HCT116 (cell line): ENCODE measurements at regions not wholly inside any gene's neighbourhood (a gene's known extent, or its start where the extent isn't known, plus 50 kb on each side); places are given as distances from the start of the nearest gene placed in this dataset.
A peak's percentile ranks its signal among the peaks of the same experiment; 100 is the strongest.

ENCODE experiments used
- ATAC-seq: fragments of 200-7000 bp; cut with Tn5 transposase; 2 replicates; pipeline ENCODE4 v1.9.1; 2020; ENCODE audit warnings: mild to moderate bottlenecking, moderate library complexity
- BruUV-seq: library from RNA; stranded (reverse); fragments of 400-500 nt; replicated peaks from 2 replicates; lab custom pipeline; 2021; lab: Mats Ljungman, UMichigan
- CTCF ChIA-PET: fragments of 300-600 bp; sonication (Branson Sonifier 250); formaldehyde crosslinking; loops from one replicate; lab custom pipeline; 2021; ENCODE audit warnings: antibody characterized with exemption; lab: Charles Lee
- POLR2A ChIA-PET: fragments of 300-600, 350-600 bp; sonication (Branson Sonifier 250); formaldehyde crosslinking; loops from one replicate; lab custom pipeline; 2021; ENCODE audit warnings: antibody characterized with exemption; lab: Charles Lee
- RAD21 ChIA-PET, 2 experiments: fragments of 300-600 bp; sonication (Branson Sonifier 250); formaldehyde crosslinking; loops; one replicate each; lab custom pipeline; 2023; ENCODE audit warnings: low total read pairs in 2 of 2; ENCODE audit not compliant: uncharacterized antibody in 2 of 2, unreplicated experiment in 2 of 2, low non-redundant PET in 1 of 2; lab: Charles Lee
- DNase-seq: peaks from one replicate; pipeline ENCODE4 v3.0.0-alpha.2; 2010; ENCODE audit warnings: low read depth, low spot score
- H2AFZ ChIP-seq: fragments of 200-600 bp; shearing (Covaris generic), sonication (generic); 2 replicates; pipeline ENCODE4 v1.6.1; 2017; ENCODE audit warnings: low read depth, mixed run types, mixed read lengths, antibody characterized with exemption, low read length; ENCODE audit not compliant: poor library complexity, severe bottlenecking
- H3K27ac ChIP-seq: 2 replicates; pipeline ENCODE4 v1.5.1; 2012; ENCODE audit warnings: low read depth, low read length
- H3K27me3 ChIP-seq: fragments of 200-600 bp; sonication (generic); 2 replicates; pipeline ENCODE4 v1.6.1; 2016; ENCODE audit warnings: mixed run types, low read length, mixed read lengths; ENCODE audit not compliant: insufficient read depth
- H3K36me3 ChIP-seq, 2 experiments: fragments of 200-500 bp in 1 of 2; fragments of 200-600 bp in 1 of 2; sonication (Bioruptor generic) in 1 of 2; sonication (generic) in 1 of 2; 2 replicates each; pipeline versions ENCODE4 v1.5.1 to v1.6.1; 2014 to 2016; ENCODE audit warnings: low read length in 2 of 2, inconsistent platforms in 1 of 2, mixed read lengths in 1 of 2, mixed run types in 1 of 2; ENCODE audit not compliant: insufficient read depth in 2 of 2, control insufficient read depth in 1 of 2
- H3K4me1 ChIP-seq, 2 experiments: fragments of 200-600 bp in 1 of 2; sonication (generic) in 1 of 2; 2 replicates each; pipeline versions ENCODE4 v1.5.1 to v1.6.1; 2012 to 2017; ENCODE audit warnings: low read length in 2 of 2, inconsistent platforms in 1 of 2, mild to moderate bottlenecking in 1 of 2, mixed read lengths in 1 of 2, mixed run types in 1 of 2, moderate library complexity in 1 of 2; ENCODE audit not compliant: insufficient read depth in 2 of 2, control insufficient read depth in 1 of 2
- H3K4me2 ChIP-seq: fragments of 200-600 bp; sonication (generic); 2 replicates; pipeline ENCODE4 v1.6.1; 2017; ENCODE audit warnings: mixed run types, low read length, mixed read lengths
- H3K4me3 ChIP-seq, 2 experiments: fragments of 200-600 bp in 1 of 2; sonication (generic) in 1 of 2; replicated peaks in 1 of 2; 2 replicates each; pipeline ENCODE4 v1.5.1; 2011 to 2016; ENCODE audit warnings: low read length in 2 of 2, control low read depth in 1 of 2, low read depth in 1 of 2, mild to moderate bottlenecking in 1 of 2, mixed read lengths in 1 of 2, mixed run types in 1 of 2
- H3K79me2 ChIP-seq: fragments of 200-600 bp; sonication (generic); 2 replicates; pipeline ENCODE4 v1.6.1; 2017; ENCODE audit warnings: mild to moderate bottlenecking, mixed run types, low read length, moderate library complexity, mixed read lengths; ENCODE audit not compliant: insufficient read depth
- H3K9ac ChIP-seq: fragments of 200-600 bp; sonication (generic); 2 replicates; pipeline ENCODE4 v1.6.1; 2016; ENCODE audit warnings: low read length, mixed read lengths
- H3K9me2 ChIP-seq: fragments of 200-600 bp; sonication (generic), shearing (Covaris generic); 2 replicates; pipeline ENCODE4 v1.6.1; 2017; ENCODE audit warnings: mixed run types, mild to moderate bottlenecking, moderate library complexity; ENCODE audit not compliant: insufficient read depth
- H3K9me3 ChIP-seq, 2 experiments: fragments of 200-500 bp in 1 of 2; fragments of 200-600 bp in 1 of 2; sonication (Bioruptor generic) in 1 of 2; sonication (generic) in 1 of 2; 2 replicates each; pipeline ENCODE4 v1.6.1; 2014 to 2017; ENCODE audit warnings: low read length in 2 of 2, mixed read lengths in 2 of 2, inconsistent platforms in 1 of 2, low read depth in 1 of 2, mild to moderate bottlenecking in 1 of 2, mixed run types in 1 of 2, moderate library complexity in 1 of 2; ENCODE audit not compliant: control insufficient read depth in 1 of 2, insufficient read depth in 1 of 2
- H4K20me1 ChIP-seq: fragments of 200-600 bp; sonication (generic), shearing (Covaris generic); 2 replicates; pipeline ENCODE4 v1.6.1; 2017; ENCODE audit warnings: mixed run types, mild to moderate bottlenecking, moderate library complexity; ENCODE audit not compliant: insufficient read depth
- CBX3 ChIP-seq: IDR thresholded peaks from 2 replicates; pipeline ENCODE4 v1.6.1; 2012; ENCODE audit warnings: low read depth
- CEBPB ChIP-seq: IDR thresholded peaks from 2 replicates; pipeline ENCODE4 v1.6.1; 2012; ENCODE audit warnings: low read depth
- EGR1 ChIP-seq: IDR thresholded peaks from 2 replicates; pipeline ENCODE4 v1.6.1; 2012; ENCODE audit warnings: low read depth
- EZH2 ChIP-seq: fragments of 200-600 bp; sonication (generic); IDR thresholded peaks from 2 replicates; pipeline ENCODE4 v1.6.1; 2017; ENCODE audit warnings: antibody characterized with exemption, mixed run types
- EZH2phosphoT487 ChIP-seq: fragments of 200-600 bp; IDR thresholded peaks from 2 replicates; pipeline ENCODE4 v1.6.1; 2018; ENCODE audit warnings: antibody characterized with exemption, borderline replicate concordance
- JUND ChIP-seq: IDR thresholded peaks from 2 replicates; pipeline ENCODE4 v1.6.1; 2012
- POLR2A ChIP-seq: IDR thresholded peaks from 2 replicates; pipeline ENCODE4 v1.7.0; 2011; ENCODE audit warnings: borderline replicate concordance; ENCODE audit not compliant: insufficient read depth, insufficient read length; ENCODE audit errors: extremely low read depth
- POLR2AphosphoS5 ChIP-seq: IDR thresholded peaks from 2 replicates; pipeline ENCODE4 v1.6.1; 2011; ENCODE audit warnings: mild to moderate bottlenecking, low read depth, low read length, moderate library complexity
- RAD21 ChIP-seq: IDR thresholded peaks from 2 replicates; pipeline ENCODE4 v1.6.1; 2012; ENCODE audit warnings: low read depth, mild to moderate bottlenecking
- SIN3A ChIP-seq: IDR thresholded peaks from 2 replicates; pipeline ENCODE4 v1.6.1; 2012; ENCODE audit warnings: low read depth
- TCF7L2 ChIP-seq: IDR thresholded peaks from 2 replicates; pipeline ENCODE4 v1.7.0; 2011; ENCODE audit warnings: borderline replicate concordance, inconsistent platforms; ENCODE audit not compliant: insufficient read depth, insufficient read length; ENCODE audit errors: extremely low read depth
- ZFX ChIP-seq: fragments of 450-650 bp; IDR thresholded peaks from 2 replicates; pipeline ENCODE4 v1.6.1; 2017
- ZNF274 ChIP-seq: fragments of 200-500 bp; sonication (Bioruptor generic); IDR thresholded peaks from 2 replicates; pipeline ENCODE4 v1.6.1; 2014; ENCODE audit warnings: mild to moderate bottlenecking, low read depth, low read length, inconsistent platforms
- intact Hi-C: fragments of 100-400 bp; cut with micrococcal nuclease; formaldehyde crosslinking; loops from 2 replicates; pipeline ENCODE4 v1.10.0; 2022
- TF ChIP-seq, protein P1 (sequence below): IDR thresholded peaks from 2 replicates; pipeline ENCODE4 v1.6.1; 2012; ENCODE audit warnings: low read depth
- TF ChIP-seq, protein P2 (sequence below): IDR thresholded peaks from 2 replicates; pipeline ENCODE4 v1.6.1; 2011; ENCODE audit warnings: mild to moderate bottlenecking, low read length, moderate library complexity; ENCODE audit not compliant: insufficient replicate concordance; ENCODE audit errors: extremely low read depth
- TF ChIP-seq, protein P3 (sequence below): IDR thresholded peaks from 2 replicates; pipeline ENCODE4 v1.6.1; 2012

DNA sequence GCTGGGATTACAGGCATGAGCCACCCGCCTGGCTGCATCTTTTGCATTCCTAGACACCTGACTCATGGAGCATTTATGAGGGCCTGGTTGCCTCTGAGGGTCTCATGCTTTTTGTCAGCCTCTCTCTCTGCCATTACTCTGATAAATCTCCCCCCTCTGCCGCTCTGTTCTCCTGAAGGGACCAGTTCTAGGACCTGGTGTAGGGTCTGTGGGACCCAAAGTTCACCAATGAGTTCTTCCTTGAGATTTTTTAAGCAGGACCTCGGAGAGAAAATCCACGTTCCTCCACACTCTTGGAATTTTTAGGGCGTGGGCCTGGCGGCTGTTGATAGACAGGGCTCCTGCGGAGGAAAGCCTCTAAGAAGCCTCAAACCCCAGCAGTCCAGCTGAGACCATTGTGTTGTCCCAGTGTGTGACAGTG lies 91.9 kb upstream of the ERRFI1 start:
- Histone ChIP-seq H3K9me2 (no peaks in the 10 kb centered on the region), H3K9ac (peak overlapping the region; percentile 61), H3K79me2 (no peaks in the 10 kb centered on the region), H3K27ac (peak overlapping the region; percentile 99), H3K27me3 (no peaks in the 10 kb centered on the region), H2AFZ (no peak overlapping the region), H3K4me3 (peak overlapping the region in 1 of 2 experiments; percentile 17; a peak in 1 of 4 replicates), H3K4me1 (peaks cover 96 to 100% of the 10 kb centered on the region in 2 experiments), H3K4me2 (peak overlapping the region; percentile 71), H3K36me3 (no peaks in the 10 kb centered on the region), H4K20me1 (no peaks in the 10 kb centered on the region), H3K9me3 (no peaks in the 10 kb centered on the region)
- RAD21 ChIA-PET, result no interaction called here
- BruUV-seq, result no TSS peak
- intact Hi-C loops, result no loop called here
- POLR2A ChIA-PET, result interaction anchor here (0.9 to 2.0 kb wide), 9 partner anchors 11 to 90 kb away, joined by 3 to 8 read pairs (median 5); no protein-coding TSS in a partner anchor
- CTCF ChIA-PET, result no interaction called here
- 0 out of 2 replicates have a peak, but pooled peaks have one; percentile 7 for TF ChIP-seq POLR2AphosphoS5
- no peak for TF ChIP-seq ZFX
- ATAC-seq (peak; percentile 60), DNase-seq (no peak)

DNA sequence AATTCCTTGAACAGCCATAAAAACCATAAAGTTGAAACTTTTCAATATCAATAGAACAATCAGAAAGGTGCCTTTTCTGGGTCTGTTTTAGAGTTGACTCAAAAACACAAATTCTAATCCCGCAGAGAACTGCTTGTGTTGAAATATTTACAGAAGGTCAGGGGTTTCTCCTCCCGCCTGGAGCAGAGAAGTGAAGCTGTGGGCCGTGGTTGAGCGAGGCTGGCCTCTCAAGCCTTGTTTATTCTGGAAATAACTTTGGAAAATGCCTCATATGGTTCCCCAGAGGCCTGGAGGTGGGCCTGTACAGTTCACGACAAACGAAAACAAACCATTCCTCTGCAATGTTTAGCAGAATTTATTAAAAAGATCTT lies 90.8 kb upstream of the ERRFI1 start:
- H3K9me2 ChIP-seq, result no peaks in the 10 kb centered on the region
- ATAC-seq (no peak), DNase-seq (no peak)
- peaks cover 85 to 93% of the 10 kb centered on the region in 2 experiments for H3K4me1 ChIP-seq
- ChIA-PET POLR2A (interaction anchor here (0.7 to 2.8 kb wide), 11 partner anchors 13 to 89 kb away, joined by 3 to 9 read pairs (median 4); no protein-coding TSS in a partner anchor), CTCF (interaction anchor here (0.8 kb wide), 1 partner anchor 197 kb away, joined by 3 read pairs; no protein-coding TSS in a partner anchor), RAD21 (no interaction called here)
- H3K36me3 ChIP-seq, result no peaks in the 10 kb centered on the region
- no peaks in the 10 kb centered on the region for H3K79me2 ChIP-seq
- peak overlapping the region; percentile 61 for H3K9ac ChIP-seq
- H3K9me3 ChIP-seq, result no peaks in the 10 kb centered on the region
- no TSS peak for BruUV-seq
- H4K20me1 ChIP-seq, result no peaks in the 10 kb centered on the region
- no peaks in the 10 kb centered on the region for H3K27me3 ChIP-seq
- no peak overlapping the region for H2AFZ ChIP-seq
- intact Hi-C loops, result no loop called here
- H3K4me2 ChIP-seq, result peak overlapping the region; percentile 71
- H3K4me3 ChIP-seq, result no peak overlapping the region
- H3K27ac ChIP-seq, result peak overlapping the region; percentile 99
- TF ChIP-seq, protein P1, sequence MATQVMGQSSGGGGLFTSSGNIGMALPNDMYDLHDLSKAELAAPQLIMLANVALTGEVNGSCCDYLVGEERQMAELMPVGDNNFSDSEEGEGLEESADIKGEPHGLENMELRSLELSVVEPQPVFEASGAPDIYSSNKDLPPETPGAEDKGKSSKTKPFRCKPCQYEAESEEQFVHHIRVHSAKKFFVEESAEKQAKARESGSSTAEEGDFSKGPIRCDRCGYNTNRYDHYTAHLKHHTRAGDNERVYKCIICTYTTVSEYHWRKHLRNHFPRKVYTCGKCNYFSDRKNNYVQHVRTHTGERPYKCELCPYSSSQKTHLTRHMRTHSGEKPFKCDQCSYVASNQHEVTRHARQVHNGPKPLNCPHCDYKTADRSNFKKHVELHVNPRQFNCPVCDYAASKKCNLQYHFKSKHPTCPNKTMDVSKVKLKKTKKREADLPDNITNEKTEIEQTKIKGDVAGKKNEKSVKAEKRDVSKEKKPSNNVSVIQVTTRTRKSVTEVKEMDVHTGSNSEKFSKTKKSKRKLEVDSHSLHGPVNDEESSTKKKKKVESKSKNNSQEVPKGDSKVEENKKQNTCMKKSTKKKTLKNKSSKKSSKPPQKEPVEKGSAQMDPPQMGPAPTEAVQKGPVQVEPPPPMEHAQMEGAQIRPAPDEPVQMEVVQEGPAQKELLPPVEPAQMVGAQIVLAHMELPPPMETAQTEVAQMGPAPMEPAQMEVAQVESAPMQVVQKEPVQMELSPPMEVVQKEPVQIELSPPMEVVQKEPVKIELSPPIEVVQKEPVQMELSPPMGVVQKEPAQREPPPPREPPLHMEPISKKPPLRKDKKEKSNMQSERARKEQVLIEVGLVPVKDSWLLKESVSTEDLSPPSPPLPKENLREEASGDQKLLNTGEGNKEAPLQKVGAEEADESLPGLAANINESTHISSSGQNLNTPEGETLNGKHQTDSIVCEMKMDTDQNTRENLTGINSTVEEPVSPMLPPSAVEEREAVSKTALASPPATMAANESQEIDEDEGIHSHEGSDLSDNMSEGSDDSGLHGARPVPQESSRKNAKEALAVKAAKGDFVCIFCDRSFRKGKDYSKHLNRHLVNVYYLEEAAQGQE, result no peak
- TF ChIP-seq POLR2AphosphoS5 (no peak), POLR2A (no peak), EZH2phosphoT487 (no peak), SIN3A (no peak), CEBPB (no peak), CBX3 (no peak), RAD21 (no peak), ZNF274 (no peak), EZH2 (no peak), JUND (no peak), TCF7L2 (no peak), EGR1 (no peak)
- TF ChIP-seq, protein P2, sequence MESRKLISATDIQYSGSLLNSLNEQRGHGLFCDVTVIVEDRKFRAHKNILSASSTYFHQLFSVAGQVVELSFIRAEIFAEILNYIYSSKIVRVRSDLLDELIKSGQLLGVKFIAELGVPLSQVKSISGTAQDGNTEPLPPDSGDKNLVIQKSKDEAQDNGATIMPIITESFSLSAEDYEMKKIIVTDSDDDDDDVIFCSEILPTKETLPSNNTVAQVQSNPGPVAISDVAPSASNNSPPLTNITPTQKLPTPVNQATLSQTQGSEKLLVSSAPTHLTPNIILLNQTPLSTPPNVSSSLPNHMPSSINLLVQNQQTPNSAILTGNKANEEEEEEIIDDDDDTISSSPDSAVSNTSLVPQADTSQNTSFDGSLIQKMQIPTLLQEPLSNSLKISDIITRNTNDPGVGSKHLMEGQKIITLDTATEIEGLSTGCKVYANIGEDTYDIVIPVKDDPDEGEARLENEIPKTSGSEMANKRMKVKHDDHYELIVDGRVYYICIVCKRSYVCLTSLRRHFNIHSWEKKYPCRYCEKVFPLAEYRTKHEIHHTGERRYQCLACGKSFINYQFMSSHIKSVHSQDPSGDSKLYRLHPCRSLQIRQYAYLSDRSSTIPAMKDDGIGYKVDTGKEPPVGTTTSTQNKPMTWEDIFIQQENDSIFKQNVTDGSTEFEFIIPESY, result no peak
- TF ChIP-seq, protein P3, sequence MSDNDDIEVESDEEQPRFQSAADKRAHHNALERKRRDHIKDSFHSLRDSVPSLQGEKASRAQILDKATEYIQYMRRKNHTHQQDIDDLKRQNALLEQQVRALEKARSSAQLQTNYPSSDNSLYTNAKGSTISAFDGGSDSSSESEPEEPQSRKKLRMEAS, result no peak
